ENCODE measurements at regions not wholly inside any gene's neighbourhood (a gene's known extent, or its start where the extent isn't known, plus 50 kb on each side); places are given as distances from the start of the nearest gene placed in this dataset.

- Histone ChIP-seq H3K9me3 (ENCODE audit: control insufficient read depth in 4 of 4, low read length in 3 of 4) (no peaks in the 10 kb centered on the region), H3K36me3 (ENCODE audit: control insufficient read depth in 4 of 4, insufficient read depth in 3 of 4, low read depth in 1 of 4, low read length in 3 of 4) (no peaks in the 10 kb centered on the region), H3K9ac (ENCODE audit: low read depth in 1 of 2, low read length in 2 of 2) (no peak overlapping the region), H3K27ac (ENCODE audit: low read depth in 1 of 2, low read length in 2 of 2) (no peak overlapping the region), H3K4me3 (ENCODE audit: low read depth in 1 of 3, low read length in 3 of 3) (no peak overlapping the region), H3K4me1 (ENCODE audit: control insufficient read depth in 4 of 4, insufficient read depth in 4 of 4, low read length in 3 of 4) (peaks cover 0 to 5% (median 0%) of the 10 kb centered on the region in 4 donors), H3K27me3 (ENCODE audit: control insufficient read depth in 4 of 4, insufficient read depth in 4 of 4, low read length in 3 of 4) (no peaks in the 10 kb centered on the region)
- DNase-seq (ENCODE audit: low spot score) = no peak
- WGBS = 81% methylated on average over 5 of the region's 5 CpGs
- TF ChIP-seq JUND (IDR thresholded peaks at IDR 0.05) (no peak), FOXA2 (IDR thresholded peaks at IDR 0.05) (no peak), FOXA1 (IDR thresholded peaks at IDR 0.05) (no peak), ATF3 (IDR thresholded peaks at IDR 0.05) (no peak), EGR1 (IDR thresholded peaks at IDR 0.05; ENCODE audit: low read depth in 2 of 2) (no peak), GABPA (IDR thresholded peaks at IDR 0.05 in 1 of 2, conservative IDR thresholded peaks at IDR 0.05 in 1 of 2) (no peak), RAD21 (IDR thresholded peaks at IDR 0.05) (no peak), SP1 (IDR thresholded peaks at IDR 0.05) (no peak), HNF4G (IDR thresholded peaks at IDR 0.05) (no peak)
- TF ChIP-seq, protein P1, sequence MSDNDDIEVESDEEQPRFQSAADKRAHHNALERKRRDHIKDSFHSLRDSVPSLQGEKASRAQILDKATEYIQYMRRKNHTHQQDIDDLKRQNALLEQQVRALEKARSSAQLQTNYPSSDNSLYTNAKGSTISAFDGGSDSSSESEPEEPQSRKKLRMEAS (IDR thresholded peaks at IDR 0.05) = no peak
These were observed 242.2 kb upstream of the RREB1 start for GRCh38 chr6:6865611-6866010.

- no peak overlapping the region for H3K4me3 ChIP-seq (ENCODE audit: low read depth in 1 of 3, low read length in 3 of 3)
- H3K4me1 ChIP-seq (ENCODE audit: control insufficient read depth in 4 of 4, insufficient read depth in 4 of 4, low read length in 3 of 4) = no peaks in the 10 kb centered on the region
- no peaks in the 10 kb centered on the region for H3K36me3 ChIP-seq (ENCODE audit: control insufficient read depth in 4 of 4, insufficient read depth in 3 of 4, low read depth in 1 of 4, low read length in 3 of 4)
- no peak overlapping the region for H3K9ac ChIP-seq (ENCODE audit: low read depth in 1 of 2, low read length in 2 of 2)
- WGBS = 88% methylated on average over 7 of the region's 7 CpGs
- H3K27me3 ChIP-seq (ENCODE audit: control insufficient read depth in 4 of 4, insufficient read depth in 4 of 4, low read length in 3 of 4) = no peaks in the 10 kb centered on the region
- H3K27ac ChIP-seq (ENCODE audit: low read depth in 1 of 2, low read length in 2 of 2) = no peak overlapping the region
- DNase-seq (ENCODE audit: low spot score) = no peak
- H3K9me3 ChIP-seq (ENCODE audit: control insufficient read depth in 4 of 4, low read length in 3 of 4) = no peaks in the 10 kb centered on the region
- TF ChIP-seq NR2F2 (IDR thresholded peaks at IDR 0.05) (no peak), ATF3 (IDR thresholded peaks at IDR 0.05) (no peak)
These were observed 240.9 kb upstream of the RREB1 start for GRCh38 chr6:6866656-6867403.

- Histone ChIP-seq H3K27ac (ENCODE audit: low read depth in 1 of 2, low read length in 2 of 2) (no peak overlapping the region), H3K9me3 (ENCODE audit: control insufficient read depth in 4 of 4, low read length in 3 of 4) (no peaks in the 10 kb centered on the region), H3K4me3 (ENCODE audit: low read depth in 1 of 3, low read length in 3 of 3) (no peak overlapping the region), H3K4me1 (ENCODE audit: control insufficient read depth in 4 of 4, insufficient read depth in 4 of 4, low read length in 3 of 4) (no peaks in the 10 kb centered on the region), H3K9ac (ENCODE audit: low read depth in 1 of 2, low read length in 2 of 2) (no peak overlapping the region), H3K36me3 (ENCODE audit: control insufficient read depth in 4 of 4, insufficient read depth in 3 of 4, low read depth in 1 of 4, low read length in 3 of 4) (no peaks in the 10 kb centered on the region), H3K27me3 (ENCODE audit: control insufficient read depth in 4 of 4, insufficient read depth in 4 of 4, low read length in 3 of 4) (no peaks in the 10 kb centered on the region)
- no peak for DNase-seq (ENCODE audit: low spot score)
- WGBS = 92% methylated on average over 4 of the region's 4 CpGs
- no peak for TF ChIP-seq ATF3 (IDR thresholded peaks at IDR 0.05)
- TF ChIP-seq ZBTB33 (IDR thresholded peaks at IDR 0.05) = no peak
- TF ChIP-seq CTCF (IDR thresholded peaks at IDR 0.05; ENCODE audit: low read depth, low read length, missing input control) = no peak
- TF ChIP-seq TAF1 (conservative IDR thresholded peaks at IDR 0.05) = no peak
- TF ChIP-seq NR2F2 (IDR thresholded peaks at IDR 0.05) = no peak
- TF ChIP-seq, protein P1 (IDR thresholded peaks at IDR 0.05) = no peak
- no peak for TF ChIP-seq FOXA1 (IDR thresholded peaks at IDR 0.05)
- TF ChIP-seq, protein P2, sequence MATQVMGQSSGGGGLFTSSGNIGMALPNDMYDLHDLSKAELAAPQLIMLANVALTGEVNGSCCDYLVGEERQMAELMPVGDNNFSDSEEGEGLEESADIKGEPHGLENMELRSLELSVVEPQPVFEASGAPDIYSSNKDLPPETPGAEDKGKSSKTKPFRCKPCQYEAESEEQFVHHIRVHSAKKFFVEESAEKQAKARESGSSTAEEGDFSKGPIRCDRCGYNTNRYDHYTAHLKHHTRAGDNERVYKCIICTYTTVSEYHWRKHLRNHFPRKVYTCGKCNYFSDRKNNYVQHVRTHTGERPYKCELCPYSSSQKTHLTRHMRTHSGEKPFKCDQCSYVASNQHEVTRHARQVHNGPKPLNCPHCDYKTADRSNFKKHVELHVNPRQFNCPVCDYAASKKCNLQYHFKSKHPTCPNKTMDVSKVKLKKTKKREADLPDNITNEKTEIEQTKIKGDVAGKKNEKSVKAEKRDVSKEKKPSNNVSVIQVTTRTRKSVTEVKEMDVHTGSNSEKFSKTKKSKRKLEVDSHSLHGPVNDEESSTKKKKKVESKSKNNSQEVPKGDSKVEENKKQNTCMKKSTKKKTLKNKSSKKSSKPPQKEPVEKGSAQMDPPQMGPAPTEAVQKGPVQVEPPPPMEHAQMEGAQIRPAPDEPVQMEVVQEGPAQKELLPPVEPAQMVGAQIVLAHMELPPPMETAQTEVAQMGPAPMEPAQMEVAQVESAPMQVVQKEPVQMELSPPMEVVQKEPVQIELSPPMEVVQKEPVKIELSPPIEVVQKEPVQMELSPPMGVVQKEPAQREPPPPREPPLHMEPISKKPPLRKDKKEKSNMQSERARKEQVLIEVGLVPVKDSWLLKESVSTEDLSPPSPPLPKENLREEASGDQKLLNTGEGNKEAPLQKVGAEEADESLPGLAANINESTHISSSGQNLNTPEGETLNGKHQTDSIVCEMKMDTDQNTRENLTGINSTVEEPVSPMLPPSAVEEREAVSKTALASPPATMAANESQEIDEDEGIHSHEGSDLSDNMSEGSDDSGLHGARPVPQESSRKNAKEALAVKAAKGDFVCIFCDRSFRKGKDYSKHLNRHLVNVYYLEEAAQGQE (IDR thresholded peaks at IDR 0.05) = no peak
- TF ChIP-seq EGR1 (IDR thresholded peaks at IDR 0.05; ENCODE audit: low read depth in 2 of 2) = no peak
These were observed 240.4 kb upstream of the RREB1 start for GRCh38 chr6:6867404-6867799.

All from liver (tissue), 8 donors.